ENCODE measurements at regions not wholly inside any gene's neighbourhood (a gene's known extent, or its start where the extent isn't known, plus 50 kb on each side); places are given as distances from the start of the nearest gene placed in this dataset.

DNA sequence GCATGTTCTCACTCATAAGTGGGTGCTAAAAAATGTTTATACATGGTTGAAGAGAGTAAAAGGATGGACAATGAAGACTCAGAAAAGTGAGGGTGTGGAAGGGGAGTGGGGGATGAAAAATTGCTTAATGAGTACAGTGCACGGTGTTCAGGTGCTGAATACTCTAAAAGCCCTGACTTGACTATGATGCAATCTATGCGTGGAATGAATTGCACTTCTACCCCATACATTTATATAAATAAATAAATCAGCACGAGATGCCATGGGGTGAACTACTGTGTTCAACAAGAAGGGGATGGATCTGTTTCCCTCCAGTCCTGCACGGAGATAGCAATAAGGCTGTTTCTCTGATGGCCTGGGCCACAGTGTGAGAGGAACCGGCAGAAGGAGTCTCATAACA, 254.3 kb upstream of the LYZL1 start:
- TF ChIP-seq, protein P1, sequence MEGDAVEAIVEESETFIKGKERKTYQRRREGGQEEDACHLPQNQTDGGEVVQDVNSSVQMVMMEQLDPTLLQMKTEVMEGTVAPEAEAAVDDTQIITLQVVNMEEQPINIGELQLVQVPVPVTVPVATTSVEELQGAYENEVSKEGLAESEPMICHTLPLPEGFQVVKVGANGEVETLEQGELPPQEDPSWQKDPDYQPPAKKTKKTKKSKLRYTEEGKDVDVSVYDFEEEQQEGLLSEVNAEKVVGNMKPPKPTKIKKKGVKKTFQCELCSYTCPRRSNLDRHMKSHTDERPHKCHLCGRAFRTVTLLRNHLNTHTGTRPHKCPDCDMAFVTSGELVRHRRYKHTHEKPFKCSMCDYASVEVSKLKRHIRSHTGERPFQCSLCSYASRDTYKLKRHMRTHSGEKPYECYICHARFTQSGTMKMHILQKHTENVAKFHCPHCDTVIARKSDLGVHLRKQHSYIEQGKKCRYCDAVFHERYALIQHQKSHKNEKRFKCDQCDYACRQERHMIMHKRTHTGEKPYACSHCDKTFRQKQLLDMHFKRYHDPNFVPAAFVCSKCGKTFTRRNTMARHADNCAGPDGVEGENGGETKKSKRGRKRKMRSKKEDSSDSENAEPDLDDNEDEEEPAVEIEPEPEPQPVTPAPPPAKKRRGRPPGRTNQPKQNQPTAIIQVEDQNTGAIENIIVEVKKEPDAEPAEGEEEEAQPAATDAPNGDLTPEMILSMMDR (IDR thresholded peaks at IDR 0.05; ENCODE audit: insufficient read depth, low read depth, low read length): no peak
- TF ChIP-seq EZH2 (IDR thresholded peaks at IDR 0.05; ENCODE audit: insufficient read depth, low read length): no peak
